GM23248 (cell line): ENCODE measurements at regions not wholly inside any gene's neighbourhood (a gene's known extent, or its start where the extent isn't known, plus 50 kb on each side); places are given as distances from the start of the nearest gene placed in this dataset.
A peak's percentile ranks its signal among the peaks of the same experiment; 100 is the strongest.

Experiments
- DNase-seq: peaks from one replicate; pipeline ENCODE4 v3.0.0-alpha.2; 2015
- H2AFZ ChIP-seq: fragments of 200-600 bp; sonication (generic); 2 replicates; pipeline ENCODE4 v1.6.1; 2016; ENCODE audit warnings: antibody characterized with exemption
- H3F3A ChIP-seq: fragments of 200-600 bp; sonication (generic); 2 replicates; pipeline ENCODE4 v1.6.1; 2016; ENCODE audit warnings: mild to moderate bottlenecking, antibody characterized with exemption, mixed run types; ENCODE audit not compliant: insufficient read depth
- H3K27ac ChIP-seq: fragments of 200-600 bp; sonication (generic); 2 replicates; pipeline ENCODE4 v1.5.1; 2016; ENCODE audit warnings: mild to moderate bottlenecking
- H3K27me3 ChIP-seq: fragments of 200-600 bp; sonication (generic); replicated peaks from 2 replicates; pipeline ENCODE4 v1.6.1; 2016; ENCODE audit warnings: mild to moderate bottlenecking; ENCODE audit not compliant: insufficient read depth
- H3K36me3 ChIP-seq: fragments of 200-600 bp; sonication (generic); 2 replicates; pipeline ENCODE4 v1.6.1; 2016; ENCODE audit warnings: low read depth, mild to moderate bottlenecking
- H3K4me1 ChIP-seq: fragments of 200-600 bp; sonication (generic); 2 replicates; pipeline ENCODE4 v1.6.1; 2016; ENCODE audit warnings: mild to moderate bottlenecking; ENCODE audit not compliant: insufficient read depth
- H3K4me2 ChIP-seq: fragments of 200-600 bp; sonication (generic); one replicate; pipeline ENCODE4 v1.6.1; 2016; ENCODE audit warnings: mild to moderate bottlenecking; ENCODE audit not compliant: unreplicated experiment
- H3K4me3 ChIP-seq: fragments of 200-600 bp; sonication (generic); 2 replicates; pipeline ENCODE4 v1.5.1; 2016; ENCODE audit warnings: mild to moderate bottlenecking
- H3K79me2 ChIP-seq: fragments of 200-600 bp; sonication (generic); 2 replicates; pipeline ENCODE4 v1.6.1; 2016; ENCODE audit warnings: mild to moderate bottlenecking; ENCODE audit not compliant: insufficient read depth
- H3K9ac ChIP-seq: fragments of 200-600 bp; sonication (generic); 2 replicates; pipeline ENCODE4 v1.6.1; 2016; ENCODE audit warnings: mild to moderate bottlenecking
- H3K9me2 ChIP-seq: fragments of 200-600 bp; sonication (generic); 2 replicates; pipeline ENCODE4 v1.6.1; 2016; ENCODE audit warnings: mixed run types, mild to moderate bottlenecking, moderate library complexity; ENCODE audit not compliant: insufficient read depth
- H3K9me3 ChIP-seq: fragments of 200-600 bp; sonication (generic); one replicate; pipeline ENCODE4 v1.6.1; 2017; ENCODE audit warnings: low read depth
- H4K20me1 ChIP-seq: fragments of 200-600 bp; sonication (generic); 2 replicates; pipeline ENCODE4 v1.6.0; 2016; ENCODE audit not compliant: insufficient read depth
- EZH2 ChIP-seq: fragments of 200-600 bp; sonication (generic); IDR thresholded peaks from 2 replicates; pipeline ENCODE4 v1.6.1; 2018; ENCODE audit warnings: antibody characterized with exemption, mild to moderate bottlenecking; ENCODE audit not compliant: insufficient read depth, poor library complexity, severe bottlenecking
- EZH2phosphoT487 ChIP-seq: fragments of 200-600 bp; sonication (generic); IDR thresholded peaks from 2 replicates; pipeline ENCODE4 v1.6.1; 2018; ENCODE audit warnings: antibody characterized with exemption, moderate library complexity, mild to moderate bottlenecking, low read depth; ENCODE audit not compliant: insufficient read depth
- WGBS, 2 experiments: methylation state at CpG; one replicate each; pipeline ENCODE4 v1.1.6; 2015 to 2017; ENCODE audit warnings: low lambda C conversion rate in 2 of 2, low coverage in 1 of 2; ENCODE audit errors: missing lambda C conversion rate in 2 of 2; 5-methylcytosine and 5-hydroxymethylcytosine counted together
- in situ Hi-C: fragments of 300-500 bp; cut with MboI; formaldehyde crosslinking; loops from 2 replicates; pipeline ENCODE4 v1.15.0; 2020

GRCh38 chr1:100622966-100623762 lies 85.2 kb downstream of the GPR88 start:
- H3K4me3 ChIP-seq, result no peak overlapping the region
- H3K27ac ChIP-seq, result peak overlapping the region; percentile 91
- DNase-seq, result peak; percentile 84
- WGBS, 2 experiments, result 49 to 52% methylated on average over 5 of the region's 5 CpGs
- no peaks in the 10 kb centered on the region for H3K36me3 ChIP-seq
- H3K79me2 ChIP-seq, result no peaks in the 10 kb centered on the region
- peaks cover 52% of the 10 kb centered on the region for H3F3A ChIP-seq
- H3K9me2 ChIP-seq, result no peaks in the 10 kb centered on the region
- H3K9me3 ChIP-seq, result no peaks in the 10 kb centered on the region
- in situ Hi-C loops, result no loop called here
- H2AFZ ChIP-seq, result no peak overlapping the region
- H4K20me1 ChIP-seq, result no peaks in the 10 kb centered on the region
- TF ChIP-seq EZH2phosphoT487 (no peak), EZH2 (no peak)
- H3K4me2 ChIP-seq, result peak overlapping the region; percentile 72
- no peaks in the 10 kb centered on the region for H3K27me3 ChIP-seq
- H3K9ac ChIP-seq, result peak overlapping the region; percentile 63
- peaks cover 65% of the 10 kb centered on the region for H3K4me1 ChIP-seq

GRCh38 chr1:100624886-100625610 lies 87.1 kb downstream of the GPR88 start:
- Histone ChIP-seq H3K9me2 (no peaks in the 10 kb centered on the region), H3K4me1 (peaks cover 84% of the 10 kb centered on the region), H3K4me2 (no peak overlapping the region), H3K4me3 (no peak overlapping the region), H4K20me1 (no peaks in the 10 kb centered on the region), H3K9ac (no peak overlapping the region), H3K9me3 (no peaks in the 10 kb centered on the region), H3K36me3 (no peaks in the 10 kb centered on the region), H3K27me3 (no peaks in the 10 kb centered on the region), H3K27ac (no peak overlapping the region), H3K79me2 (no peaks in the 10 kb centered on the region), H3F3A (peaks cover 71% of the 10 kb centered on the region), H2AFZ (no peak overlapping the region)
- in situ Hi-C loops, result no loop called here
- TF ChIP-seq EZH2phosphoT487, result no peak
- TF ChIP-seq EZH2, result no peak
- 80 to 82% methylated on average over 9 of the region's 9 CpGs for WGBS, 2 experiments
- peak; percentile 36 for DNase-seq

- Histone ChIP-seq H3K27me3 (no peaks in the 10 kb centered on the region), H4K20me1 (no peaks in the 10 kb centered on the region), H3F3A (peaks cover 80% of the 10 kb centered on the region), H3K4me2 (peak overlapping the region; percentile 48), H3K79me2 (no peaks in the 10 kb centered on the region), H3K9me3 (no peaks in the 10 kb centered on the region), H3K4me3 (no peak overlapping the region), H3K9me2 (no peaks in the 10 kb centered on the region), H2AFZ (no peak overlapping the region), H3K27ac (peak overlapping the region; percentile 96), H3K36me3 (no peaks in the 10 kb centered on the region), H3K4me1 (peaks cover 94% of the 10 kb centered on the region), H3K9ac (peak overlapping the region; percentile 65)
- in situ Hi-C loops, result no loop called here
- 82 to 89% methylated on average over 3 of the region's 3 CpGs for WGBS, 2 experiments
- TF ChIP-seq EZH2phosphoT487, result no peak
- TF ChIP-seq EZH2, result no peak
- DNase-seq, result peak; percentile 33
Measured at GRCh38 chr1:100626397-100626796, 88.5 kb downstream of the GPR88 start.

- H3K4me3 ChIP-seq, result peak overlapping the region; percentile 23; the same call in 1 of the 2 replicates
- TF ChIP-seq EZH2phosphoT487 (no peak), EZH2 (no peak)
- H3K4me1 ChIP-seq, result peaks cover 92% of the 10 kb centered on the region
- in situ Hi-C loops, result no loop called here
- H3K36me3 ChIP-seq, result no peaks in the 10 kb centered on the region
- no peaks in the 10 kb centered on the region for H4K20me1 ChIP-seq
- peak overlapping the region; percentile 96 for H3K27ac ChIP-seq
- WGBS, 2 experiments, result 7 to 14% methylated on average over 5 of the region's 5 CpGs
- H3K4me2 ChIP-seq, result peak overlapping the region; percentile 48
- no peaks in the 10 kb centered on the region for H3K9me2 ChIP-seq
- no peaks in the 10 kb centered on the region for H3K79me2 ChIP-seq
- H3K27me3 ChIP-seq, result no peaks in the 10 kb centered on the region
- DNase-seq, result peak; percentile 94
- H3K9ac ChIP-seq, result peak overlapping the region; percentile 65
- no peaks in the 10 kb centered on the region for H3K9me3 ChIP-seq
- H3F3A ChIP-seq, result peaks cover 79% of the 10 kb centered on the region
- H2AFZ ChIP-seq, result no peak overlapping the region
Measured at GRCh38 chr1:100627054-100627716, 89.2 kb downstream of the GPR88 start.
